ENCODE measurements at regions not wholly inside any gene's neighbourhood (a gene's known extent, or its start where the extent isn't known, plus 50 kb on each side); places are given as distances from the start of the nearest gene placed in this dataset.
A peak's percentile ranks its signal among the peaks of the same experiment; 100 is the strongest.

DNA sequence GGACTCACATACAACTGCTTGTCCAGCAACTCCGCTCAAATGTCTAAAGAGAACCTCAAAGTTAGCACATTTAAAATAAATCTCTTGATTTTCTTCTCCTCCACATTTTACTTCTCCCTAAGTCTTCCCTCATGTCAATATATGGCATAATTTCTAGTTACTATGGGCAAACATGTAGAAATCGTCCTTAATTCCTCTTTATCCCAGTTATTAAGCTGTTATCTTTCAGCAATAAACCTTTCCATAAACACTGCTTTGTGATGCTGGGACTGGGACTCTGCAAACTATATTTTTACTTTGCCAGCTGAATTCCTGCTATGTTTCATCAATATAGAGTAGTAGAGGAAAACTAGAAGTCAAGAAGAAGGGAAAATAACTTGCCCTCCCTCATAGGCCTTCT is 99.7 kb downstream of the KCNRG start:
- Mint-ChIP-seq H3K9me3 (no peaks in the 10 kb centered on the region), H3K4me1 (no peaks in the 10 kb centered on the region), H3K27ac (ENCODE audit: low read depth) (no peak overlapping the region), H3K4me3 (no peak overlapping the region), H3K36me3 (ENCODE audit: insufficient read depth) (peaks cover 2% of the 10 kb centered on the region), H3K27me3 (no peaks in the 10 kb centered on the region)
- DNase-seq (ENCODE audit: low spot score in 2 of 2) (no peak), ATAC-seq (replicated peaks; ENCODE audit: extremely low read depth, poor library complexity, severe bottlenecking) (no peak)

GRCh38 chr13:50115695-50116094 is 100.5 kb downstream of the KCNRG start:
- Mint-ChIP-seq H3K36me3 (ENCODE audit: insufficient read depth) (peaks cover 3% of the 10 kb centered on the region), H3K9me3 (no peaks in the 10 kb centered on the region), H3K4me3 (no peak overlapping the region), H3K4me1 (peaks cover 3% of the 10 kb centered on the region), H3K27me3 (no peaks in the 10 kb centered on the region), H3K27ac (ENCODE audit: low read depth) (no peak overlapping the region)
- DNase-seq (ENCODE audit: low spot score in 2 of 2) (no peak), ATAC-seq (replicated peaks; ENCODE audit: extremely low read depth, poor library complexity, severe bottlenecking) (no peak)

GRCh38 chr13:50116430-50116973 is 101.3 kb downstream of the KCNRG start:
- Mint-ChIP-seq H3K4me1 (peaks cover 5% of the 10 kb centered on the region), H3K27ac (ENCODE audit: low read depth) (no peak overlapping the region), H3K36me3 (ENCODE audit: insufficient read depth) (peaks cover 4% of the 10 kb centered on the region), H3K4me3 (no peak overlapping the region), H3K27me3 (no peaks in the 10 kb centered on the region), H3K9me3 (no peaks in the 10 kb centered on the region)
- no peak for ATAC-seq (replicated peaks; ENCODE audit: extremely low read depth, poor library complexity, severe bottlenecking)
- no peak for DNase-seq (ENCODE audit: low spot score in 2 of 2)

GRCh38 chr13:50119591-50119990 is 104.3 kb downstream of the KCNRG start:
- ATAC-seq (replicated peaks; ENCODE audit: extremely low read depth, poor library complexity, severe bottlenecking) (no peak), DNase-seq (ENCODE audit: low spot score in 2 of 2) (no peak)
- Mint-ChIP-seq H3K27ac (ENCODE audit: low read depth) (no peak overlapping the region), H3K4me1 (peaks cover 25% of the 10 kb centered on the region), H3K36me3 (ENCODE audit: insufficient read depth) (peaks cover 17% of the 10 kb centered on the region), H3K4me3 (no peak overlapping the region), H3K9me3 (no peaks in the 10 kb centered on the region), H3K27me3 (no peaks in the 10 kb centered on the region)

DNA sequence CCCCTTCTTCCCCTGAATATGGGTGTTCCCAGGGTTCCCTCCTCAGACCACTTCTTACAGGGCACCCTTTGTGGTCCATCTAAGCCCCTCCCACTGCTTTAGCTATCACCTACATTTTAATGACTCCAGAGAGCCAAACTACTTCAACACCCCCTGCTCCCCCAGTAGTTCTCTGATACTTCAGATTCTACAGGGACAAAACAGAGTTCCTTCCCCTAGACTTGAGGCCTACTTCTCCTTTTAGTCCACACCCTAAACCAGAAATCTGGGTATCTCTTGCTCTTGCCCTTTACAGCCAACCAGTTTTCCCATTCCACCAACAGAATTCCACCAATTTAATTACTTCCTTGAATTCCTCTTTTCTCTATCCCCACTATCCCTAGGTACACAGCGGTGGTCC is 107.2 kb downstream of the KCNRG start:
- Mint-ChIP-seq H3K9me3 (no peaks in the 10 kb centered on the region), H3K36me3 (ENCODE audit: insufficient read depth) (peaks cover 31% of the 10 kb centered on the region), H3K27me3 (peaks cover 15% of the 10 kb centered on the region), H3K4me3 (peak overlapping the region; percentile 80), H3K27ac (ENCODE audit: low read depth) (peak overlapping the region; percentile 82), H3K4me1 (peaks cover 38% of the 10 kb centered on the region)
- no peak for DNase-seq (ENCODE audit: low spot score in 2 of 2)
- ATAC-seq (replicated peaks; ENCODE audit: extremely low read depth, poor library complexity, severe bottlenecking), result no peak

DNA sequence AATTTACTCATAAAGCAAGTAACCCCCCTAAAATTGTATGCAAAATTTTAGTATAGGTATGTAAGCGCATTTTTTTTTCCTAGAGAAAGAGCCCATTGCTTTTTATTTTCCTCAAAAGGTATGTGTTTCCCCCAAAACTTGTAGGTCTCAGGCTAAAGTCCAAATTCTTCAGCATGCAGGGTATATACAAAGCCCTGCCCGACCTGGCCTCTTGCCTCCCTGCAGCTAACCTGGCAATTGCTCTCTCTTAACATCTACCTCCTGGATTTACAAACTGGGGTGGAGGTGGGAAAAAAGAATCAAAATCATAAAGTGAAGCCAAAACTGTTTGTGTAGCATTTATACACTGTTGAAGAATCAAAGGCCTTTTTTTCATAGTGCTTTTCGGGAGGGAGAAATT is 107.8 kb downstream of the KCNRG start:
- peak overlapping the region; percentile 82 for H3K27ac Mint-ChIP-seq (ENCODE audit: low read depth)
- DNase-seq (ENCODE audit: low spot score in 2 of 2) (no peak), ATAC-seq (replicated peaks; ENCODE audit: extremely low read depth, poor library complexity, severe bottlenecking) (no peak)
- peaks cover 38% of the 10 kb centered on the region for H3K4me1 Mint-ChIP-seq
- peaks cover 21% of the 10 kb centered on the region for H3K27me3 Mint-ChIP-seq
- H3K9me3 Mint-ChIP-seq, result no peaks in the 10 kb centered on the region
- H3K36me3 Mint-ChIP-seq (ENCODE audit: insufficient read depth), result peaks cover 31% of the 10 kb centered on the region
- H3K4me3 Mint-ChIP-seq, result peak overlapping the region; percentile 80

DNA sequence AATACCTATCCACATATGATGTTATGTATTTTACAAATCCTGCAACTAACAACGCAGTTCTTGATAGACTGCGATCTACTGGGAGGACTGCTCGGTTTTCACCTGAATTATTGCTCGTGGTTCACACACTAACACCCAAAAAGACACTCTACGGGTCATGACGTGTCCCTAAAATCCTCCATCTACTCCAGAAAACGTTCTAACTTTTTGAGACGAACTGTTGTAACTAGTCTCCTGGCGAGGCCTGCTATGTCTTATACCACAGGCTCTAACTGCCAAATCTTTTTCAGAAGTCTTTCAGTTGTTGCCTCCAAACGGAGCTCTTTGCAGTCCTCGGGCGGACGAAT is 108.2 kb downstream of the KCNRG start:
- ATAC-seq (replicated peaks; ENCODE audit: extremely low read depth, poor library complexity, severe bottlenecking), result peak; percentile 8
- no peak for DNase-seq (ENCODE audit: low spot score in 2 of 2)
- peaks cover 26% of the 10 kb centered on the region for H3K27me3 Mint-ChIP-seq
- peak overlapping the region; percentile 80 for H3K4me3 Mint-ChIP-seq
- peak overlapping the region; percentile 82 for H3K27ac Mint-ChIP-seq (ENCODE audit: low read depth)
- H3K4me1 Mint-ChIP-seq, result peaks cover 38% of the 10 kb centered on the region
- H3K36me3 Mint-ChIP-seq (ENCODE audit: insufficient read depth), result peaks cover 36% of the 10 kb centered on the region
- no peaks in the 10 kb centered on the region for H3K9me3 Mint-ChIP-seq

DNA sequence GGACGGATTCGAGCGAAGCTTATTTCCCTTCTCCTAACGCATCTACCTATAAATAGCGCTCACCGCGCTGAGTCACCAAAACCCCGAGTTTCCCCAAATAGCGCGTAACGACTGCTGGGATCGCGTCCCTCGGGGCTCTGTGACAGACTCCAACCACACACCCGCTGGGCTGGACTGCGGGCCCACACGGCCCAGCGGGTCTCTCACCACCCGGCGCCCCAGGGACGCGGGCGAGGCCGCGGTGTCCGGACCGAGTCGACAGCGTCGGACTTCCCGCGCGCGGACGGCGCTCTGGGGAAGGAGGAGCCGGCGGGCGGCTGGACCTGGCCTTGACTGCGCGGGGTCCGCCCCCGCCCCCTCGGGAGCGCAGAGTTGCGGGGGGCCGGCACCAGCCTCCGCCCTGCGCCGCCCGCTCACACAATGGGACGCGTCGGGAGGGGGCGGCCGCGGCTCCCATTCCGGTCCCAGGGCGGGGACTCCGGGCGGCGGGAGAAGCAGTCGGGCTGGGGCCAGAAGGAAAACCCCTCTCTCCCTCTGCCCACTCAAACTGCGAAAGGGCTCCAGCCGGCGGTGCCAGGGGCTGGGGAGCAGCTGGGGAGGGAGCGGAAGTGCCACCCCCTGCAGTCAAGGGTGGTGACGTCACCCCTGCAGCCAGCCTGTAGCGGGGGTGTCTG is 108.8 kb downstream of the KCNRG start:
- H3K36me3 Mint-ChIP-seq (ENCODE audit: insufficient read depth), result peaks cover 38% of the 10 kb centered on the region
- H3K9me3 Mint-ChIP-seq, result no peaks in the 10 kb centered on the region
- peak overlapping the region; percentile 80 for H3K4me3 Mint-ChIP-seq
- peak overlapping the region; percentile 82 for H3K27ac Mint-ChIP-seq (ENCODE audit: low read depth)
- peaks cover 31% of the 10 kb centered on the region for H3K27me3 Mint-ChIP-seq
- DNase-seq (ENCODE audit: low spot score in 2 of 2) (peak; percentile 47 to 69), ATAC-seq (replicated peaks; ENCODE audit: extremely low read depth, poor library complexity, severe bottlenecking) (peak; percentile 81)
- H3K4me1 Mint-ChIP-seq, result peaks cover 41% of the 10 kb centered on the region

GRCh38 chr13:50124536-50125303 is 109.5 kb downstream of the KCNRG start:
- Mint-ChIP-seq H3K27me3 (peaks cover 38% of the 10 kb centered on the region), H3K9me3 (no peaks in the 10 kb centered on the region), H3K4me1 (peaks cover 48% of the 10 kb centered on the region), H3K27ac (ENCODE audit: low read depth) (peak overlapping the region; percentile 82), H3K4me3 (peak overlapping the region; percentile 80), H3K36me3 (ENCODE audit: insufficient read depth) (peaks cover 41% of the 10 kb centered on the region)
- DNase-seq (ENCODE audit: low spot score in 2 of 2) (peak; percentile 80 to 92), ATAC-seq (replicated peaks; ENCODE audit: extremely low read depth, poor library complexity, severe bottlenecking) (no peak)

DNA sequence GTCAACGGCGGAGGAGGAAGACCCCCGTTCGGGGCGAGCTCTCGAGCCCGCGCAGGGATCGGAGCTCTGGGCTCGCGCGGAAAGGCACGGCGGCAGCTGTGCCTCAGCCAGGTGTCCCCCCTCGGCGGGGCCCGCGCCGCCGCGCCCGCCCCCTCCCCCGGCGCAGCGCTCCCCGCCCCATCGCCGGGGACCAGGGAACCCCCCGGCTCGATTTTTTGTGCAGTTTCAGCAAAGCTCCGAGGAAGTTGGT is 110.0 kb downstream of the KCNRG start:
- ATAC-seq (replicated peaks; ENCODE audit: extremely low read depth, poor library complexity, severe bottlenecking), result peak; percentile 8
- peak overlapping the region; percentile 80 for H3K4me3 Mint-ChIP-seq
- DNase-seq (ENCODE audit: low spot score in 2 of 2), result peak in 1 of 2 donors; percentile 48
- H3K36me3 Mint-ChIP-seq (ENCODE audit: insufficient read depth), result peaks cover 42% of the 10 kb centered on the region
- H3K4me1 Mint-ChIP-seq, result peaks cover 53% of the 10 kb centered on the region
- peak overlapping the region; percentile 82 for H3K27ac Mint-ChIP-seq (ENCODE audit: low read depth)
- peaks cover 43% of the 10 kb centered on the region for H3K27me3 Mint-ChIP-seq
- H3K9me3 Mint-ChIP-seq, result no peaks in the 10 kb centered on the region

DNA sequence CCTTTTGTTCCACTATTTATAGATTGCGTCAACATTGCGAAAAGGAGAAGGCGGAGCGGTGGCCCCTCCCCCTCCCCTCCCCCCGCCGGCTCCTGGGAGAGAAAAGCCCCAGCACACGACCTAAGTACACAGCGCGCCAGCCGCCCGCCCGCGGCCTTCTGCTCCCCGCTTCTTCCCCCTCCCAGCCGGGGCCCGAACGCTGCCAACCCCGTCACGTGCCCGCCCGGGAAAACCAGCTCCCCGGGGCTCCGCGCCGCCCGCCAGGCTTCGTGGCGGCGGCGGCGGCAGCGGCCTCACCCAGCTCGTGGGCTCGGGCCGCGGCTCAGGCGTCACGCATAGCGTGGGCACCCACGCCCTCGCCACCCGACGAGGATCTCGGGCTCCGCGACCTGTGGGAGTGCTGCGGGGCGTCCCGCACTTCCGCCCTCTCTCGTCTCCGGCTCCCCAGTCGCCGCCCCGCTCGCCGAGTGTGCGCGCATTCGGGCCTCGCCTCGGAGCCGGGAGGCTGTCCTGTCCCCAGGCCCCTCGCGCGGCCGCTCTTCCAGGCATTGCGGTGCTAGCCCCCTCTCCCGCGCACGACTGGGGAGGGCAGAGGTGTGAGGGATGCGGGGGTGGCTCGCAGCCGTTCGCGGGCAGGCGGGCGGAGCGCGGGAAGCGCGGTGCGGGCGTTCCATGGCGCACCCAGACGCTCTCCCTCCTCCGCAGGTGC is 110.5 kb downstream of the KCNRG start:
- DNase-seq (ENCODE audit: low spot score in 2 of 2) (peak; percentile 61 to 69), ATAC-seq (replicated peaks; ENCODE audit: extremely low read depth, poor library complexity, severe bottlenecking) (peak; percentile 30)
- H3K9me3 Mint-ChIP-seq, result no peaks in the 10 kb centered on the region
- peaks cover 55% of the 10 kb centered on the region for H3K4me1 Mint-ChIP-seq
- H3K27ac Mint-ChIP-seq (ENCODE audit: low read depth), result peak overlapping the region; percentile 94
- H3K27me3 Mint-ChIP-seq, result peaks cover 48% of the 10 kb centered on the region
- H3K36me3 Mint-ChIP-seq (ENCODE audit: insufficient read depth), result peaks cover 43% of the 10 kb centered on the region
- peak overlapping the region; percentile 80 for H3K4me3 Mint-ChIP-seq

DNA sequence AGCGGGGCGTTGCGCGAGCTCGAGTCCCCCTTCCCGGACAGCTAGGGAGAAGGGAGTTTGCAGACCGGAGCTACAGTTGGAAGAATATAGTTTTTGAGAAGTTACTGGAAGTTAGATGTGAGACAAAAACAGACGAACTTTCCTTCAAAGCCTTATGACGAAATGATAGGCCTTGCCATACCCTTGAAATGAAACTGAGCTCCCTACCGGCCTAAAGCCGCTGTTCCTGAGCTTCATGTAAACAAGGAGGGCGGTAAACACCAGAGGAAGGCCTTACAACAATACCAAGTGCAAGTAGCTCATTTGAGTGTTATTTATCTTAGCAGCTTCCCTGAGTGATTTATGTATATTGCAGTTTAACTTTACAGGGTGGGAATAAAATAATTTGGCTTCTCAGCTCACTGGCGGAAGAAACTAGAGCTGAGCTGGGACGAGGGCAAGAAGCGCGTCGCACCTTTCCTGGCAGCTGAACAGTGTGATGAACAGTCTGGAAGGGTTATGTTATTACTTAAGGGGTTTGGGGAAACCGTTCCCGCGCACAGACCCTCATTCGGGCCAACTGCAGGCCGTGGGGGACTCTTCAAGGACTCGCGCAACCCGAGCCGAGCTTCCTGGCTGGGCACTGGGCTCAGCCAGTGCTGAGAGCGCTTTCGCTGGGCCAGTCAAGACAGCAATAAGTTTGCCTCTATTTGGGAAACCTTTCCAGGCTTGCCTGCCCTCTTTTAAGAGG is 111.2 kb downstream of the KCNRG start:
- H3K27me3 Mint-ChIP-seq, result peaks cover 55% of the 10 kb centered on the region
- no peak for DNase-seq (ENCODE audit: low spot score in 2 of 2)

More for the DNA sequence above, 111.2 kb downstream of the KCNRG start:
- no peak for ATAC-seq (replicated peaks; ENCODE audit: extremely low read depth, poor library complexity, severe bottlenecking)
- peak overlapping the region; percentile 94 for H3K27ac Mint-ChIP-seq (ENCODE audit: low read depth)
- peaks cover 48% of the 10 kb centered on the region for H3K36me3 Mint-ChIP-seq (ENCODE audit: insufficient read depth)
- peaks cover 60% of the 10 kb centered on the region for H3K4me1 Mint-ChIP-seq
- H3K4me3 Mint-ChIP-seq, result peak overlapping the region; percentile 80
- no peaks in the 10 kb centered on the region for H3K9me3 Mint-ChIP-seq

Data from central memory CD8-positive, alpha-beta T cell (primary cell).